Kidney capillary endothelial cell (primary cell): ENCODE measurements at regions not wholly inside any gene's neighbourhood (a gene's known extent, or its start where the extent isn't known, plus 50 kb on each side); places are given as distances from the start of the nearest gene placed in this dataset.
"Not testable (repeated sequence)": the region's sequence is repeated elsewhere in the genome, so short reads cannot be mapped to it uniquely, and the experiment has no call there.

Source experiments
- DNase-seq: peaks from one replicate; pipeline ENCODE4 v3.0.0-alpha.2; 2018; ENCODE audit warnings: low spot score

- DNase-seq = no peak
Measured at GRCh38 chr3:69688400-69688799, 50.9 kb upstream of the MITF start.

DNA sequence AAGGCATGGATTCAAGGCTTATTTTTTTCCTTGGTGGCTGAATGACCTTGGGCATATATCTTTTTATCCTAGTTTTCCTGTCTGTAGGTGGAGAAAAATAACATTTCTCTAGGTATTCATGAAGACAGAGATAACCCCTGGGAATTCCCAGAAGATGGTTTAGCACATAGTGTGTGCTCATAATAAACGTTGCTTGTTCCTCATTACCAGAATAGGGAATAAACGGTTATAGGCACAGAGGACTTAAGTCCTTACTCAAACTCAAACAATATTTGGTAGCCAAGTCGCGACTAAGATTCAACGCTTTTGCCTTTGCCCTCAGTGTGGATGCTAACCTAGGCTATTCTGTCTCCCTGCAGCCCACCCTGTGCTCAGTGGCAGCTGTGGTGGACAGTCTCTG, 51.6 kb upstream of the MITF start:
- DNase-seq = no peak

DNA sequence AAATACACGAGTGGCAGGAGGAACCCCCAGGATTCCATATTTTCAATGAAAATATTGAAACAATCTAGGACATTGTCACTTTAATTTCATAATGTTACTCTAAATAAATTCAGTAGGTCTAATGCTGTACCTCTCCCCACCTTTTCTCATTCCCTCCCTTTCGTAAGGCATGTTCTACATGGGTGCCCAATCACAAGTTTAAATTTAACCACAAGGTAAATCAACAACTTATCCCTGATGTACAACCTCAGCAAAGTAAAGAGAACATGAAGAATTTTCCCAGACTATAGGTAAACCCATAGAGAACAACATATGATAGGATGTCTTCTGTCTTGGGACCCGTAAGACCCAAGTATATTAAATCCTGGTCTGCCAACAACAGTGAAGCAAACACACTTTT, 53.2 kb upstream of the MITF start:
- DNase-seq = no peak

GRCh38 chr3:69684309-69684961, 54.8 kb upstream of the MITF start:
- no peak for DNase-seq

GRCh38 chr3:69683082-69683806, 56.0 kb upstream of the MITF start:
- DNase-seq = no peak

GRCh38 chr3:69677456-69677855, 61.8 kb upstream of the MITF start:
- DNase-seq = not testable (repeated sequence)

- DNase-seq = no peak
Measured at GRCh38 chr3:69675786-69676530, 63.3 kb upstream of the MITF start.

DNA sequence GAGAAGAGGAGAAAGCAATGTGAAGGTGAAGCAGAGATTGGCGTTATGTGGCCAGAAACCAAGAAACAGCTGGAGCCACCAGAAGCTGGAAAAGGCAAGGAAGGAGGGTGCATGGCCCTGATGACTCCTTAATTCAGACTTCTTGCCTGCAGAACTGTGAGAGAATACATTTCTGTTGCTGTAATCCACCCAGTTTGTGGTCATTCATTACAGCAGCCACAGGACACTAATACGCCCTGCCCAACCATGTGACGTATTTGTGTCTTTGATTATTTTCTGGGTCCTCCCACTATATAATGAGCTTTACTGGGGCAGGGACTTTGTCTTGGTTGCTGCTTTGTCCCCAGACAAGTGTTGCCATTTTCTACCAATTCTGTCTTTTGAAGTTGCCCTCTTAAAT, 64.5 kb upstream of the MITF start:
- no peak for DNase-seq

GRCh38 chr3:69671082-69671952, 67.9 kb upstream of the MITF start:
- peak; percentile 49 for DNase-seq

- no peak for DNase-seq
Measured at GRCh38 chr3:69669070-69669469, 70.2 kb upstream of the MITF start.

GRCh38 chr3:69665026-69665737, 74.1 kb upstream of the MITF start:
- peak; percentile 64 for DNase-seq

DNA sequence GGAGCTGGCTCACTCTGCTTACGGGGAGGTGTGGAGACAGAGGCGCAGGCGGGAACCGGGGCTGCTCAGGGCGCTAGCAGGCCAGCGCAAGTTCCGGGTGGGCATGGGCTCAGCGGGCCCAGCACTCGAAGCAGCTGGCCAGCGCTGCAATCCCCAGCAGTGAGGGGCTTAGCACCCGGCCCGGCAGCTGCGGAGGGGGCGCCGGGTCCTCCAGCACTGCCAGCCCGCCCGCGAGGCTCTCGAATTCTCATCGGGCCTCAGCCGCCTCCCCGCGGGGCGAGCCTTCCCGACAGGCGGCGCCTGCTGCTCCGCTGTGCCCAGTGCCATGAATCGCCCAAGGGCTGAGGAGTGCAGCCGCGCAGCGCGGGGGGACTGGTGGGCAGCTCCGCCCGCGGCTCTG, 78.6 kb upstream of the MITF start:
- no peak for DNase-seq

DNA sequence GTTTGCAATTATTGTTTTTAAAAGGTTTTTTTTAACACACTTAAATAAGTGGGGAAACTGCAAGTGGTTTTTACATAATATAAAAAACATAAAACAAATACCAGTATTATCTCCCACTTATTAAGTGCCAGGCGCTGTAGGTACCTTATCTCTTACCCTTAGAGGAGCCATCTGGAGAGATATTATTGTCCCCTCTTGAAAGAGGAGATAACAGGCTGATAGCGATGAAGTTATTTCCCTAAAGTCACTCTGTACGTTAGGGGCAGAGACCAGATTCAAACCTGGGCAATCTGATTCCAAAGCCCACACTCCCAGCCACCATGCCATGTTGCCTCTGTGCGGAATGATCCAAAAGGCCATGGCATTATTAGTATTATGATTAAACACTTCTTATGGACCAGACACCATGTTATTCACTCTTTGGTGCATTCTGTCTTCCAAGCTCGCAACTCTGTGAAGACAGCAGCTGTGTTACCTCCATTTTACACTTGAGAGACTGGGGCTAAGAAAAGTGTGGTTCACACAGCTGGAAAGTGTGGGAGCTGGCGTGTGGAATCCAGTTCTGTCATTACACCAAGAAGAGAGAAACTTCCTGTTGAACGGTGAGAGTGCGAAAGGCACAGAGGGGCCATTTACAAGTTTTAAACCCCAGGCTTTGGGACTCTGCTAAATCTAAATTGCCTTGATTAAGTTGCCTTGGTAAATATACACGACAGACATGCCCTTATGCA, 79.9 kb upstream of the MITF start:
- no peak for DNase-seq

GRCh38 chr3:69658514-69659140, 80.6 kb upstream of the MITF start:
- DNase-seq = no peak

GRCh38 chr3:69657030-69657429, 82.2 kb upstream of the MITF start:
- not testable (repeated sequence) for DNase-seq

- no peak for DNase-seq
Measured at GRCh38 chr3:69651765-69652164, 87.5 kb upstream of the MITF start.

GRCh38 chr3:69650066-69650419, 89.2 kb upstream of the MITF start:
- peak; percentile 31 for DNase-seq

- DNase-seq = peak; percentile 65
Measured at GRCh38 chr3:69649120-69650065, 89.9 kb upstream of the MITF start.

DNA sequence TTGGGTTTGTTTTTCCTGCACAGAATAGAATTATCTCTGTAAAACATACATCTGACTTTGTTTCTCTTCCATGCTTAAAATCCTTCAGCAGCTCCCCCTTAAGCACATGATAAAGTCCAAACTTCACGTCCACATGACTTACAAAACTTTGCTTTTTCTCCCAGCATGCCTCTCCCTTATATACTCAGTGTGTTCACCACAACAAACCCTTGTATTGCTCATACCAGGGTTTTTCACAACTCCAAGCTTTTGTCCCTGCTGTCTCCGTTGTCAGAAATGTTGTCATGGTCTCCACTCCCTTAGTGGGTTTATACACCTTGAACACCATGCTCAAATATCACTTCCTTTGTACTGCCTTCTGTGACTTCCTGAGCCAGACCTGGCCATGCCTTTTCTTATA, 91.1 kb upstream of the MITF start:
- no peak for DNase-seq
